ENCODE measurements at regions not wholly inside any gene's neighbourhood (a gene's known extent, or its start where the extent isn't known, plus 50 kb on each side); places are given as distances from the start of the nearest gene placed in this dataset.
A peak's percentile ranks its signal among the peaks of the same experiment; 100 is the strongest.

DNA sequence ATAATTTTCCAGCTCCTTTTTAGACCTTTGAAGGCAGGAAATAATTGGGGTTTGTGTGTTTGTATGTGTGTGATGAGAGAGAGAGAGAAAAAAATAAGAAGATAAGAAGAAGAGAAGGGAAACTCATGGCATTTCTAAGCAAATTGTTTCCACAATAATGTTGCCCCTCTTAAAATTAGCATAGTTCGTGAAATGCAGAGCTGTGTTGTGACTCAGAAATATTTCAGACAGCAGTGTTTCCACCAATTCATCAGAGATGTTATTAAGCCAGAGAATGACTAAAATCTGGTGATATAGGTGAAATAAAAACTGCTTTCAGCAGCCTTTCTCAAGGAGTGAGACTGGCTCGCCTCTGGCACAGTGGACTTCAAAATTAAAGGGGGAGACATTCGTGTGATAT is 65.9 kb upstream of the ARHGAP5 start:
- ATAC-seq: no peak
- DNase-seq (ENCODE audit: missing footprints): no peak
- intact Hi-C loops (cut with DNase I): no loop called here

DNA sequence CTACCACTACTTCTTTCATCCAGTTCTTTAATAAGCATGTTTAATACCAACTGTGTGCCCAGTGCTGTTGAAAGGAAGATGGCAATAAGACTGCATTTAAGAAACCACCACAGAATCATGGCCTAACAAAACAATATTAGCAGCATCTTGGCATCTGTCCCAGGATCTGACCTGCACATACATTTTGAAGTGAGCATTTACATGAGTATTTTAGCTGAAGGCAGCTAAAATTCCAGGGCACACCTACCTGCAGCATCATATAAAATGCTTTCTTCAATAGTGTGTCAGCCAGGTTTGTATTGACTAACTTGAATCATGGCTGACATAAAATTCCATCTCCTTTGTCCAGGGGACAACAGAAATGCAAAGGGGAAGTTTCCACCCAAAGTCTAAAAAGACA is 65.0 kb upstream of the ARHGAP5 start:
- ATAC-seq (no peak), DNase-seq (ENCODE audit: missing footprints) (no peak)
- intact Hi-C loops (cut with DNase I): no loop called here

DNA sequence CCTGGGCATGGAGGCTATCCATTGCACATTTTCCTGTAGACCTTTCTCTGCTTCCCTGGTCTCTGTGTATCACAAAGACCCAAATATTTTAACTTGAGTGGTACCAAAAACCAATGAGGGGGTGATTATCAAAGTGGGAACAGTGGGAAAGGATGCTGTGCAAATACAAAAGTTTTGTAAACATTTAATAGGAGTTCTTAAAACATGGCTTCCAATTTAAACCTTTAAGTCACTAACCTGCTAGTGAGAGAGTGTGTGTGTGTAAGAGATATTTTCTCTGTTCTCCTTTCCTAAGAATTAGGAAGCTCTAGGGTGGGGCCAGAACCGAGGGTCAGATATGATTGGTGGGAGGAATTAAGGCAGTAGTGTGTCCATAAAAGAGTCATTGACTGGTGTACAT is 64.5 kb upstream of the ARHGAP5 start:
- intact Hi-C loops (cut with DNase I): no loop called here
- no peak for DNase-seq (ENCODE audit: missing footprints)
- no peak for ATAC-seq

DNA sequence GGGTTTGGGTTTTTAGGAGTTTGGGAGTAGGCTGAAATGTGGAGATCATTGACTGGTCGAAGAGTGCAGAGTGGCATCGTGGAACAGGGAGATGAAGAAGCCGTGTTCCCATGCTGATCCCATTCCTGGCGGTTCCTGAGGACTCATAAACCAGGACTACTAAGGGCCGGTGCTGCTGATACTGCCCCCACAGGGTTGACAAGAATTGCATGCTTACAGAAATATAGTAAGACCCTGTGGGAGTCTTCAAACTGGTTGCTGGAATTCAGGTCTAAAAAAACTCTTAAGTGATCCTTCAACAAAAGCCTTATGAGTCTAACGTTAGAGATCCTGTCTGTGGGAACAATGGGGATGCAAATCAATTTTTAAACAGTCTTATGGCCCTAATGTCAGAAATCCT is 64.0 kb upstream of the ARHGAP5 start:
- no peak for ATAC-seq
- intact Hi-C loops (cut with DNase I): no loop called here
- DNase-seq (ENCODE audit: missing footprints): no peak

DNA sequence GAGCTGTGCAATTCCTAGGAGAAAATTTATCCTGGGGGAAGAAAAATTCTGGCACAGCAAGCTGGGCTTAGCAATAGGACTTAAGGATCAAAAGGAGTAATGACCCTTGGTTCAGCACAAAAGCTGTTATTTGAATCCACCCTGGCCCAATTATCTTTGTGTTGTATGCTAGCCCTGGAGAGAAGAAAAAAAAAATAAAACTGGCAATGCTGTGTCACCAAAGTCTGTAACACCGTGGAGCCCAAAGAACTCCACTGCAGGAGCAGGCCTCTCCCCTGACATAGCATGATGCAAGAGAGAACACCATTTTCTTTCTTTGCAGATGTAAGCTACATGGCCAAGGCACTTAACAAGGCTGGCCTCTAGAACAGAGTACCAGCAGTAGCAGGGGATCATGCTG is 63.0 kb upstream of the ARHGAP5 start:
- ATAC-seq (no peak), DNase-seq (ENCODE audit: missing footprints) (no peak)
- intact Hi-C loops (cut with DNase I): no loop called here

DNA sequence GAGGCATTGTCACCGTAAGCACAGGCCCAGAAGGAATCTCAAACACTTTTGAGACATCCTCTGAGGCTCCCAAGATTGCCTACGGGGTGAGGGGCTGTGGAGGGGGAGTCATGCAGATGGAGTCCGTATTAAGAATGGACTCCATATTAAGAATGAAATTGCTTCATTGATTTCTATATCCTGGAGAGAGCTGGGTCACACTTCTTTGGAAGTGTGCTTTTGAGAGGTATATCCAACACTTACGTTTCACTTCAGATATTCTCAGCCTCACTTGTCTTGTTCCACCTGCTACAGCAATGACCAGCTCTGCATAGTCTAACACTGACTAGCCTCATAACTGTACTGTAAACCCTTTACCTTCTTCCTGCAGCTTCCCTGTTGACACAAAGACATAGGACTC is 62.6 kb upstream of the ARHGAP5 start:
- DNase-seq (ENCODE audit: missing footprints): no peak
- ATAC-seq: no peak
- intact Hi-C loops (cut with DNase I): no loop called here

DNA sequence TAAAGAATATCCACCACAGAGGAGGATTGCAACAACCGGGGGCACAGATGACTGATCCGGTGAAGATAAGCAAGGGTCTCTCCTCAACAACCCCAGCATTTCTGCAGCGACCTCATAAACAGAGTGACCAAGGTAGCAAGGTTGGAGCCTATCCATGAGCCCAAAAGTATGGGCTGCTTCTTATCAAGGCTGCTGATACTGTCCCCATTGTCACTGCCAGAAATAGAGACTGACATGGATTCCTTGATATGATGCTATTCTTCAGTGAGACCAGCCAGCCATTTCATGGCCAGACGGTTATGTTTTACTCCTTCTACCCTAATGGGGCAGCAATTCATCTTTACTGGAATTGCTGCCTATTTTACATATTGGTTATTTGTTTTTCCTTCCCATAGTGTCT is 61.9 kb upstream of the ARHGAP5 start:
- DNase-seq (ENCODE audit: missing footprints) (no peak), ATAC-seq (peak; percentile 28)
- intact Hi-C loops (cut with DNase I): no loop called here

DNA sequence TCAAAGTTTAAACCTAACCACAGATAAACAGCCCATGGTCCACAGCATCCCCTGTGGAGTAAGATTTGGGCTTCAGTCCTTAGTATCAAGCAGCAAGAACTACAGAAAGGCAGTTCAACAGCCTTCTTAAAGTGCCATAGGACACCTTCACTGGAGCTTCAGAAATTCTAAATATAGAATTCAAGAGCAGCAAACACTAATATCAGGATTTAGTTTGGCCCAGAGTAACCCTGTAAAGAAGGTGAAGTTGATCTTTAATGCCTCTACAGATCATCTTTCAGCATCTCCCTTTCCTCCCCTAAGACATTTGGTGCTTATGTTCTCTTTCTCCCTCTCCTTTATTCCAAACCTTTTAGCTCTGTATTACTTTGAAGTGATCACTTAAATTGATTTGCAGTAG is 59.5 kb upstream of the ARHGAP5 start:
- DNase-seq (ENCODE audit: missing footprints): no peak
- no peak for ATAC-seq
- intact Hi-C loops (cut with DNase I): no loop called here

DNA sequence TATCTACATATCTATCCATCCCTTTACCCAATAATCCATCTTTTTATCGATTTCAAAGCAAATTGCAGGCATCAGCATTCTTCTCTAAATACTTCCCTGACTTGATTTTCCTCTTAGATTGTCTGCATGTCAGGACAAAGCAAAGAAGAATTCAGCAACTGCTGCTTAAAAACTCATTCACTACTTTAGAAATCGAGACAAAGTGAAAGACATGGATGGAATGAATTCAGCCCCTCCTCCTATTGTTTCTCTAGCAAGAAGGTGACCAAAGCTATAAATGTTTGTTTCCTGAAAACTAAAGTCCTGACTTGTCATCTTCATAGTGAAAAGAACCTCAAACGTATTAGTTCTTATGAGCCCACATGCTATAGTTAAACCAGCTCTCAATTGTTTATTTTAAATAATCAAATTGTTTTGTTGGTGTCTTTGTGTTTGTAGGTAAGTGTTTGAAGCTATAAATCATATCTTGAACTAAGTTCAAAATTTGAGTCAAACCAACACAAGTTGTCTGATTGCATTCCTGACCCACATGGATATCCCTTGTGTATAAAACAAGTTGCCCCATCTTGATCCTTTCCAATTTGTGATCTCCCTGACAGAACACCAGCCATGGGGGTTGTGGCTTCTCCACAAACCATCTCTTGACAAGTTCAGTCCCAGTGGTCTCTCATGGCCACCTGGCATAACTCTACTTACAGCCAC is 58.6 kb upstream of the ARHGAP5 start:
- no peak for ATAC-seq
- no peak for DNase-seq (ENCODE audit: missing footprints)
- intact Hi-C loops (cut with DNase I): no loop called here

DNA sequence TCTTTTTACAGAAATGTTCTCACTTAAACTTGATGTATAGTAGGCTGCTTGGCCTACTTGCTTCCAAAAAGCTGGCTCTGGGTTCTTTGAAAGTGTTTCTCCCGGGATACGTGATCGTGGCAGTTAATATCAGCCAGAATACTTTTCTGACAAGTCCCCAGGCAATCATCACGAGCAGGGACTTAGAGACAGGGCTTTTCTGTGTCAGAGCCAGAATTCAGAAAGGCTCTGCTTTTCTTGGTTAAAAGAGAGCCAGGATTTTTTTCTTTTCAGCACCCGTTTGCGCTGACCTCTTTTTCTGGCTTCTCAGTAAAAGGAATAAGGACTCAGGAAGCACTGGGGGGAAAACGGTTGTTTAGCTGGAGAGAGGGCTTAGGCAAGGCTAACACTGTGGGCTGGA is 57.8 kb upstream of the ARHGAP5 start:
- intact Hi-C loops (cut with DNase I): no loop called here
- peak; percentile 48 for ATAC-seq
- no peak for DNase-seq (ENCODE audit: missing footprints)

DNA sequence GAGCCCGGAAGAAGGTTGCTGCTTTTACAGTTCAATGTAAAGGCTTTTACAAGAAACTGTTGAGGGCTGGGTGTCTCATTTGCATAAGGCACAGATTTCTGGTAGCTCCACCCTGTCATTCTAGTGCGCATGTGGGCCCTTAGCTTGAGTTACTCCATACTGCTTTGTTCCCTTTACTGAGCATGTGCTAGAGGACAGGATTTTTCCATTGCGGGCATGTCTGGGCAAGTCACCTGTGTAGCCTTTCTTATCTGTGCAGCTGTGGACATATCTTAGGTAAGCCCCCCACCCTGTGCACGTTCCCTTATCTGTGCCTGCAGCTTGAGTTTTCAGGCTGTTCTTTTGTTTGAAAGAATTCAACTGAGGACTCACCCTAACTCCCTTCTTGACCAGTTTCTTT is 56.2 kb upstream of the ARHGAP5 start:
- DNase-seq (ENCODE audit: missing footprints) (no peak), ATAC-seq (no peak)
- intact Hi-C loops (cut with DNase I): no loop called here

DNA sequence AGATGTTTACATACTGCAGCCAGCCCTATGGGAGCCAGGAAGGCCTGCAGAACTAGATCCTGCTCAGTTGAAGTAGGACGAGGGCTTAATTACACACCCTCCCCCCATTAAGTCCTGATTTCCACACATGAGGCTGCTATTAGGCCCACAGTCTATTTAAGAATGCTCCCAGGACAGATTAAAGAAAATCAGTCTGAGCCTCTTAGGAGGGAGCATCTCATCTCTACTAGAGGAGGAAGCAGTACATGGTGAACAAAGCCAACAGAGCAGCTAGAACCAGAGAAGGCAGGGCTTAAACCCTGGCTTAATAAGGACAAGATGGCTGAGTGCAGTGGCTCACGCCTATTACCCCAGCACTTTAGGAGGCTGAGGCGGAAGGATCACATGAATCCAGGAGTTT is 55.8 kb upstream of the ARHGAP5 start:
- ATAC-seq (no peak), DNase-seq (ENCODE audit: missing footprints) (no peak)
- intact Hi-C loops (cut with DNase I): no loop called here

DNA sequence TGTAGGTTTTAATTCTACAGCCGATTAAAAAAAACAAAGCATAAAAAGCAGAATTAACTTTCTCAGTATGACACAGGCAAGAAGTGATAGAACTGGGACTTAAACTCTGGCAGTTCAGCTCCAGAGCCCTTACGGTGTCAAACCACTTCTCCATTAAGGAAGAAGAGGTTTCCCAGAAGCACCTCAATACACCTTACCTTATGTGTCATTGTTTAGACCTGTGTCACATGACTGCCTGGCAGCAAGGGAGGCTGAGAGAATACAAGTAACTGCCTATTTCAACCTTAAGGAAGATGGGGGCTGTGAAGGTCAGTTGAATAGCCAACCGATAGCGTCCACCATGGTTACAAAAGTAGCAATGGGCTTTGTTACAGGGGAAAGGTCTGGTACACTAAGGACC is 54.6 kb upstream of the ARHGAP5 start:
- ATAC-seq (no peak), DNase-seq (ENCODE audit: missing footprints) (no peak)
- intact Hi-C loops (cut with DNase I): no loop called here

DNA sequence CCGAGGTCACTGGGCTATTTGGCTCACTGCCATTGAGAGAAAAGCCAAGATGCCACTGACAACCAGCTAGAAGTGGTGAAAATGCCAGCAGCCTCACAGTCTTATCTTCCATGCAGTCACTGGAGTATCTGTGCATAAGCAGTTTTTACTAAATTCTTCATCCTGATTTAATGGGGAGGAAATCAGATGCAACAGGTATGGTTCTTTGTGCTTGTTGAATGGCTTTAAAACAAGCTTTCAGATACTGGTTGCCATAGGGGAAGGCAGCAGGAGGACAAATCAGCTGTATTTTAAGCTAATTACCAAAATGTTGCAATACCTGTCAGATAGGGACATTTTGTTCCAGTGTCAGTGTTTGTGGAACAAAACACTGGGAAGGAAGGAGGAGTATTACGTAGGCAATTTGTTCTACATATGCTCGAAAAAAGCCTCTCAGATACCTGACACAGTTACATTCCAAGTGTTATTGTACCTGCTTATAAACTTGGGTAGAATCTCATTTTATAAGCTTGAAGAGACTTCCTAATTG is 54.1 kb upstream of the ARHGAP5 start:
- no peak for ATAC-seq
- intact Hi-C loops (cut with DNase I): no loop called here
- no peak for DNase-seq (ENCODE audit: missing footprints)

DNA sequence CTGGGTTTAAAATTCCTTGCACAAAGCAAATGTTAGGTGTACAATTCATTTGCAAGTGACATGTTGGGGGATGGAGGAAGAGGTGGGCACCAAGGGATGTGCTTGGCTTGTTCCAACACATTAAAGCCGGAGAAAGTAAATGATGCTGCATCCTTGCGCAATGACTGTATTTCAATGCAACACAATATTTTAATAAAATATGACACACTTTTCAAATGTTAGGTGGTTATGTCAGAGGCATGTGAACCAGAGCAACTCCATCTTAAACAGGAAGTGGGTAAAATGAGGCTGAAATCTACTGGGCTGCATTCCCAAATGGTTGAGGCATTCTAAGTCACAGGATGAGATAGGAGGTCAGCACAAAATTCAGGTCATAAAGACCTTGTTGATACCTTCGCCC is 53.6 kb upstream of the ARHGAP5 start:
- ATAC-seq: no peak
- no peak for DNase-seq (ENCODE audit: missing footprints)
- intact Hi-C loops (cut with DNase I): no loop called here

DNA sequence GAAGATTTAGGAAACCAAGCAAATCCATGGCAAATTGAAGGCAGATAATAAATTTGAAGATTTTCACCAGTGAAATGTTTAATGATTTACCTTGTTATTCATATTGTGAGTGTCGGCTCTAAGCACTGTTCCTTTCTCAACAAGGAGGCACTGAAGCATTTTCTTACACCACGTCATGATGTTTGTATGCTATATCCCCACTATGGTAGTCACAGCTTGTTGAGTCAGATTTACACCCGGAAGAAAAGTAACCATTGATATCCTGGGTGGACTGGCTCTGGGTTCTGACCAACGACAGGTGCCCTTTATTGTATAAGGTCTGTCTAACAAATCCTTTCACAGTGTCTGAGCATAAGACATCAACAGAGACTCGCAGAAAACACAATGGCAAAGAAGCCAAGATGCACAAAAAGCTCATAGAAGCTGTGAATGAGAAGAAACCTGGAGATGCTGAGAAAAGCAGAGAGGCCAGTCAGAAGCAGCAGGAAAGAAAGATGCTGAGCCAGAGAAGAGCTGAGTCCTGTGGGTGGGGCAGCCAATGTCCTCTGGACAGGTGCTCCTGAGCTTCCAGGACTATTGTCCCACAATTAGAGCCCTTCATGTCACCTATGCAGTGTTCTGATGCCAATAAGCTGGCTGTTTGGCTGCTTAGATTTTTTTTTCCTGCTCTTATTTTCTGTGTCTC is 49.7 kb upstream of the ARHGAP5 start:
- intact Hi-C loops (cut with DNase I): no loop called here
- ATAC-seq (no peak), DNase-seq (ENCODE audit: missing footprints) (no peak)

Data from Right ventricle myocardium inferior (tissue), 1 donor.